Liver (tissue), 8 donors: ENCODE measurements at regions not wholly inside any gene's neighbourhood (a gene's known extent, or its start where the extent isn't known, plus 50 kb on each side); places are given as distances from the start of the nearest gene placed in this dataset.

ENCODE experiments used
- DNase-seq: peaks from one replicate; pipeline ENCODE4 v3.0.0-alpha.2; 2017; ENCODE audit warnings: low spot score
- H3K27ac ChIP-seq, 2 donors: one replicate each; pipeline ENCODE4 v1.7.0; 2013; ENCODE audit warnings: inconsistent platforms in 2 of 2, low read length in 2 of 2, control low read depth in 1 of 2, low read depth in 1 of 2, mild to moderate bottlenecking in 1 of 2
- H3K27me3 ChIP-seq, 4 donors: one replicate each; pipeline versions ENCODE4 v1.6.1 to v1.7.0; 2013; ENCODE audit warnings: low read length in 3 of 4, inconsistent platforms in 1 of 4, mild to moderate bottlenecking in 1 of 4, moderate library complexity in 1 of 4; ENCODE audit not compliant: control insufficient read depth in 4 of 4, insufficient read depth in 4 of 4
- H3K36me3 ChIP-seq, 4 donors: one replicate each; pipeline versions ENCODE4 v1.6.1 to v1.7.0; 2013; ENCODE audit warnings: low read length in 3 of 4, mild to moderate bottlenecking in 3 of 4, low read depth in 1 of 4, moderate library complexity in 1 of 4; ENCODE audit not compliant: control insufficient read depth in 4 of 4, insufficient read depth in 3 of 4
- H3K4me1 ChIP-seq, 4 donors: one replicate each; pipeline versions ENCODE4 v1.6.1 to v1.7.0; 2013; ENCODE audit warnings: low read length in 3 of 4, mild to moderate bottlenecking in 3 of 4, moderate library complexity in 1 of 4; ENCODE audit not compliant: control insufficient read depth in 4 of 4, insufficient read depth in 4 of 4
- H3K4me3 ChIP-seq, 3 donors: one replicate each; pipeline versions ENCODE4 v1.6.1 to v1.7.0; 2013; ENCODE audit warnings: low read length in 3 of 3, control low read depth in 1 of 3, low read depth in 1 of 3, mild to moderate bottlenecking in 1 of 3
- H3K9ac ChIP-seq, 2 donors: one replicate each; pipeline ENCODE4 v1.7.0; 2013; ENCODE audit warnings: low read length in 2 of 2, mild to moderate bottlenecking in 2 of 2, moderate library complexity in 2 of 2, control low read depth in 1 of 2, low read depth in 1 of 2
- H3K9me3 ChIP-seq, 4 donors: one replicate each; pipeline versions ENCODE4 v1.6.1 to v1.7.0; 2013; ENCODE audit warnings: low read length in 3 of 4; ENCODE audit not compliant: control insufficient read depth in 4 of 4
- ATF3 ChIP-seq: IDR thresholded peaks from 2 replicates; pipeline ENCODE4 v1.6.1; 2016; ENCODE audit warnings: antibody characterized with exemption
- FOXA1 ChIP-seq: IDR thresholded peaks from 2 replicates; pipeline ENCODE4 v1.6.1; 2016; ENCODE audit warnings: antibody characterized with exemption
- FOXA2 ChIP-seq: IDR thresholded peaks from 2 replicates; pipeline ENCODE4 v1.6.1; 2016; ENCODE audit warnings: antibody characterized with exemption
- GABPA ChIP-seq, 2 donors: IDR thresholded peaks in 1 of 2; conservative IDR thresholded peaks in 1 of 2; 2 replicates each; pipeline ENCODE4 v1.6.1; 2016; ENCODE audit warnings: antibody characterized with exemption in 2 of 2, mild to moderate bottlenecking in 1 of 2, moderate library complexity in 1 of 2
- HNF4A ChIP-seq, 2 donors: conservative IDR thresholded peaks; 2 replicates each; pipeline ENCODE4 v1.6.1; 2016; ENCODE audit warnings: antibody characterized with exemption in 2 of 2, mild to moderate bottlenecking in 2 of 2
- HNF4G ChIP-seq: IDR thresholded peaks from 2 replicates; pipeline ENCODE4 v1.6.1; 2016; ENCODE audit warnings: antibody characterized with exemption
- JUND ChIP-seq, 2 donors: IDR thresholded peaks; 2 replicates each; pipeline ENCODE4 v1.6.1; 2016; ENCODE audit warnings: antibody characterized with exemption in 2 of 2
- NR2F2 ChIP-seq: IDR thresholded peaks from 2 replicates; pipeline ENCODE4 v1.6.1; 2016; ENCODE audit warnings: antibody characterized with exemption
- RAD21 ChIP-seq, 2 donors: IDR thresholded peaks; 2 replicates each; pipeline ENCODE4 v1.6.1; 2016; ENCODE audit warnings: antibody characterized with exemption in 2 of 2, mild to moderate bottlenecking in 2 of 2
- RXRA ChIP-seq, 2 donors: IDR thresholded peaks; 2 replicates each; pipeline ENCODE4 v1.6.1; 2017 to 2018; ENCODE audit warnings: antibody characterized with exemption in 2 of 2, mild to moderate bottlenecking in 1 of 2
- SP1 ChIP-seq: IDR thresholded peaks from 2 replicates; pipeline ENCODE4 v1.6.1; 2018; ENCODE audit warnings: antibody characterized with exemption, mild to moderate bottlenecking
- YY1 ChIP-seq: IDR thresholded peaks from 2 replicates; pipeline ENCODE4 v1.6.1; 2016; ENCODE audit warnings: antibody characterized with exemption, mild to moderate bottlenecking
- WGBS: extraction: QIAGEN DNeasy Blood & Tissue Kit; methylation state at CpG from one replicate; pipeline ENCODE4 v1.1.7; 2013; 5-methylcytosine and 5-hydroxymethylcytosine counted together
- TF ChIP-seq, protein P1 (sequence below): fragments of 150-350 bp; IDR thresholded peaks from 2 replicates; pipeline ENCODE4 v1.5.1; 2017; ENCODE audit warnings: improper control_type of control experiment, low read depth, low read length; ENCODE audit not compliant: missing input control
- TF ChIP-seq, protein P2 (sequence below): IDR thresholded peaks from 2 replicates; pipeline ENCODE4 v1.6.1; 2016; ENCODE audit warnings: antibody characterized with exemption
- TF ChIP-seq, protein P3 (sequence below): IDR thresholded peaks from 2 replicates; pipeline ENCODE4 v1.6.1; 2016; ENCODE audit warnings: antibody characterized with exemption, mild to moderate bottlenecking
- donor health status: healthy.
- donor health status: healthy.
- donor health status: healthy.
- donor health status: healthy.
- donor health status: healthy.

- 93% methylated on average over 3 of the region's 3 CpGs for WGBS
Measured at GRCh38 chr3:43958973-43959372, 268.2 kb downstream of the ABHD5 start.

DNA sequence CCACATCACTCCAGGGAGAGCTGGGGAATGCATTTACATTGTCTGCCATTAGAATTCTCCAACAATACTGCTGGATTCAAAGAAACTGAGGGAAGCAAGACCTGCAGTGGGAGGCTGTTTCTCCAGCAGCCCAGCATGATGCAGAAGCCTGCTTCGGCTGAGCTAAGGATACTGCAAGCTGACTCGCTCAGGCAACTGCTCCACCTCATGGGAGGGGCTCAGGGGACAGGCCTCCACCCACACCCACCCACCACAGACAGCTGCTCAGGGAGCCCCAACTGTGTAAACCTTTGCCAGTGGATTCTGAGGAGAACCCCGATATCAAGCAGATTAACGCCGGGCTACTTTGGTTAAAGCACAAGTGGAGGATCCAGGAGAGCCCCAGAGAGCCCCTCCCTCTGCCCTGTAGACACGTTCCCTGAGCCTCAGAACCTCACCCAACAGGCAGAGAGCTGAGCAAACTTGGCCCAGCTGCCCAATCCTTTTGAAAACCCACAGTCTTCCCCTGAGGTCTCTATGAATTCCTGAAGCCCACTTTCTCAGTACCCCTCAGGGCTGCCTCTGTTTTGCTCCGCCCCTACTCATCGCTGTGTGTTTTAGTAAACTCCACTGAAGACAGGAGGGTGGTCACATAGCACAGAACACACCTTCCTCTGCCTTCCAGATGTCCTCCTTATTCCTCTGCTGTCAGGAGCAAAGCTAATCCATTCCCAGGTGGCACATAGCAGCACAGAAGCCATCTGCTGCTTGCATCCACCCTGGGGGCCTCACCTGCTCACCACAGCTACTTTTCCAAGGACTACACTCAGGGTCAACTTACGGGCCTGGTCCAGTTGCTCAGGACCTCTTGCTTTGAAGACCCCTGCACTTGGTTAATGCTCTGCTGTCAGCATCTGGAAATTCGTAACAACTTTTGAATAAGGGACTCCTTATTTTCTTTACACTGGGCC is 269.0 kb downstream of the ABHD5 start:
- DNase-seq = no peak
- Histone ChIP-seq H3K27ac (no peak overlapping the region), H3K4me1 (no peaks in the 10 kb centered on the region), H3K36me3 (no peaks in the 10 kb centered on the region), H3K9me3 (no peaks in the 10 kb centered on the region), H3K4me3 (no peak overlapping the region), H3K27me3 (peaks cover 0 to 1% (median 0%) of the 10 kb centered on the region in 4 donors), H3K9ac (no peak overlapping the region)
- 78% methylated on average over 10 of the region's 10 CpGs for WGBS
- TF ChIP-seq, protein P1, sequence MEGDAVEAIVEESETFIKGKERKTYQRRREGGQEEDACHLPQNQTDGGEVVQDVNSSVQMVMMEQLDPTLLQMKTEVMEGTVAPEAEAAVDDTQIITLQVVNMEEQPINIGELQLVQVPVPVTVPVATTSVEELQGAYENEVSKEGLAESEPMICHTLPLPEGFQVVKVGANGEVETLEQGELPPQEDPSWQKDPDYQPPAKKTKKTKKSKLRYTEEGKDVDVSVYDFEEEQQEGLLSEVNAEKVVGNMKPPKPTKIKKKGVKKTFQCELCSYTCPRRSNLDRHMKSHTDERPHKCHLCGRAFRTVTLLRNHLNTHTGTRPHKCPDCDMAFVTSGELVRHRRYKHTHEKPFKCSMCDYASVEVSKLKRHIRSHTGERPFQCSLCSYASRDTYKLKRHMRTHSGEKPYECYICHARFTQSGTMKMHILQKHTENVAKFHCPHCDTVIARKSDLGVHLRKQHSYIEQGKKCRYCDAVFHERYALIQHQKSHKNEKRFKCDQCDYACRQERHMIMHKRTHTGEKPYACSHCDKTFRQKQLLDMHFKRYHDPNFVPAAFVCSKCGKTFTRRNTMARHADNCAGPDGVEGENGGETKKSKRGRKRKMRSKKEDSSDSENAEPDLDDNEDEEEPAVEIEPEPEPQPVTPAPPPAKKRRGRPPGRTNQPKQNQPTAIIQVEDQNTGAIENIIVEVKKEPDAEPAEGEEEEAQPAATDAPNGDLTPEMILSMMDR = no peak
- TF ChIP-seq ATF3 = no peak
- no peak for TF ChIP-seq RXRA (IDR thresholded peaks at IDR 0.05)
- TF ChIP-seq HNF4A (conservative IDR thresholded peaks at IDR 0.05) = no peak
- TF ChIP-seq NR2F2 = no peak
- TF ChIP-seq, protein P2, sequence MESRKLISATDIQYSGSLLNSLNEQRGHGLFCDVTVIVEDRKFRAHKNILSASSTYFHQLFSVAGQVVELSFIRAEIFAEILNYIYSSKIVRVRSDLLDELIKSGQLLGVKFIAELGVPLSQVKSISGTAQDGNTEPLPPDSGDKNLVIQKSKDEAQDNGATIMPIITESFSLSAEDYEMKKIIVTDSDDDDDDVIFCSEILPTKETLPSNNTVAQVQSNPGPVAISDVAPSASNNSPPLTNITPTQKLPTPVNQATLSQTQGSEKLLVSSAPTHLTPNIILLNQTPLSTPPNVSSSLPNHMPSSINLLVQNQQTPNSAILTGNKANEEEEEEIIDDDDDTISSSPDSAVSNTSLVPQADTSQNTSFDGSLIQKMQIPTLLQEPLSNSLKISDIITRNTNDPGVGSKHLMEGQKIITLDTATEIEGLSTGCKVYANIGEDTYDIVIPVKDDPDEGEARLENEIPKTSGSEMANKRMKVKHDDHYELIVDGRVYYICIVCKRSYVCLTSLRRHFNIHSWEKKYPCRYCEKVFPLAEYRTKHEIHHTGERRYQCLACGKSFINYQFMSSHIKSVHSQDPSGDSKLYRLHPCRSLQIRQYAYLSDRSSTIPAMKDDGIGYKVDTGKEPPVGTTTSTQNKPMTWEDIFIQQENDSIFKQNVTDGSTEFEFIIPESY = no peak
- no peak for TF ChIP-seq RAD21 (IDR thresholded peaks at IDR 0.05)
- no peak for TF ChIP-seq FOXA2

More at GRCh38 chr3:43958973-43959372, 268.2 kb downstream of the ABHD5 start:
- Histone ChIP-seq H3K4me3 (no peak overlapping the region), H3K27ac (no peak overlapping the region), H3K9me3 (no peaks in the 10 kb centered on the region), H3K27me3 (peaks cover 0 to 3% (median 0%) of the 10 kb centered on the region in 4 donors), H3K4me1 (no peaks in the 10 kb centered on the region), H3K9ac (no peak overlapping the region), H3K36me3 (no peaks in the 10 kb centered on the region)
- TF ChIP-seq YY1 (no peak), HNF4A (conservative IDR thresholded peaks at IDR 0.05) (no peak), RAD21 (IDR thresholded peaks at IDR 0.05) (no peak), GABPA (IDR thresholded peaks at IDR 0.05 in 1 of 2, conservative IDR thresholded peaks at IDR 0.05 in 1 of 2) (no peak), NR2F2 (no peak), ATF3 (no peak)
- DNase-seq = no peak

- Histone ChIP-seq H3K4me3 (no peak overlapping the region), H3K9me3 (no peaks in the 10 kb centered on the region), H3K36me3 (no peaks in the 10 kb centered on the region), H3K27me3 (no peaks in the 10 kb centered on the region), H3K9ac (no peak overlapping the region), H3K4me1 (no peaks in the 10 kb centered on the region), H3K27ac (no peak overlapping the region)
- TF ChIP-seq, protein P3, sequence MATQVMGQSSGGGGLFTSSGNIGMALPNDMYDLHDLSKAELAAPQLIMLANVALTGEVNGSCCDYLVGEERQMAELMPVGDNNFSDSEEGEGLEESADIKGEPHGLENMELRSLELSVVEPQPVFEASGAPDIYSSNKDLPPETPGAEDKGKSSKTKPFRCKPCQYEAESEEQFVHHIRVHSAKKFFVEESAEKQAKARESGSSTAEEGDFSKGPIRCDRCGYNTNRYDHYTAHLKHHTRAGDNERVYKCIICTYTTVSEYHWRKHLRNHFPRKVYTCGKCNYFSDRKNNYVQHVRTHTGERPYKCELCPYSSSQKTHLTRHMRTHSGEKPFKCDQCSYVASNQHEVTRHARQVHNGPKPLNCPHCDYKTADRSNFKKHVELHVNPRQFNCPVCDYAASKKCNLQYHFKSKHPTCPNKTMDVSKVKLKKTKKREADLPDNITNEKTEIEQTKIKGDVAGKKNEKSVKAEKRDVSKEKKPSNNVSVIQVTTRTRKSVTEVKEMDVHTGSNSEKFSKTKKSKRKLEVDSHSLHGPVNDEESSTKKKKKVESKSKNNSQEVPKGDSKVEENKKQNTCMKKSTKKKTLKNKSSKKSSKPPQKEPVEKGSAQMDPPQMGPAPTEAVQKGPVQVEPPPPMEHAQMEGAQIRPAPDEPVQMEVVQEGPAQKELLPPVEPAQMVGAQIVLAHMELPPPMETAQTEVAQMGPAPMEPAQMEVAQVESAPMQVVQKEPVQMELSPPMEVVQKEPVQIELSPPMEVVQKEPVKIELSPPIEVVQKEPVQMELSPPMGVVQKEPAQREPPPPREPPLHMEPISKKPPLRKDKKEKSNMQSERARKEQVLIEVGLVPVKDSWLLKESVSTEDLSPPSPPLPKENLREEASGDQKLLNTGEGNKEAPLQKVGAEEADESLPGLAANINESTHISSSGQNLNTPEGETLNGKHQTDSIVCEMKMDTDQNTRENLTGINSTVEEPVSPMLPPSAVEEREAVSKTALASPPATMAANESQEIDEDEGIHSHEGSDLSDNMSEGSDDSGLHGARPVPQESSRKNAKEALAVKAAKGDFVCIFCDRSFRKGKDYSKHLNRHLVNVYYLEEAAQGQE = no peak
- TF ChIP-seq FOXA1 (no peak), GABPA (IDR thresholded peaks at IDR 0.05 in 1 of 2, conservative IDR thresholded peaks at IDR 0.05 in 1 of 2) (no peak), RAD21 (IDR thresholded peaks at IDR 0.05) (no peak), SP1 (no peak), YY1 (no peak), HNF4G (no peak), JUND (IDR thresholded peaks at IDR 0.05) (no peak)
- TF ChIP-seq, protein P1 = no peak
- DNase-seq = no peak
- WGBS = 59% methylated on average over 3 of the region's 3 CpGs
Measured at GRCh38 chr3:43960448-43960840, 269.7 kb downstream of the ABHD5 start.
